HG03432 (cell line): ENCODE measurements at regions not wholly inside any gene's neighbourhood (a gene's known extent, or its start where the extent isn't known, plus 50 kb on each side); places are given as distances from the start of the nearest gene placed in this dataset.
A peak's percentile ranks its signal among the peaks of the same experiment; 100 is the strongest.
"Not testable (repeated sequence)": the region's sequence is repeated elsewhere in the genome, so short reads cannot be mapped to it uniquely, and the experiment has no call there.

ENCODE experiments used
- ATAC-seq: cut with Tn5 transposase; IDR thresholded peaks from one replicate; pipeline ENCODE4 v1.9.1; 2021; ENCODE audit warnings: mild to moderate bottlenecking, moderate library complexity; ENCODE audit not compliant: unreplicated experiment

GRCh38 chr11:87971354-87971753, 203.9 kb downstream of the RAB38 start:
- no peak for ATAC-seq

GRCh38 chr11:87970762-87971161, 204.5 kb downstream of the RAB38 start:
- no peak for ATAC-seq

DNA sequence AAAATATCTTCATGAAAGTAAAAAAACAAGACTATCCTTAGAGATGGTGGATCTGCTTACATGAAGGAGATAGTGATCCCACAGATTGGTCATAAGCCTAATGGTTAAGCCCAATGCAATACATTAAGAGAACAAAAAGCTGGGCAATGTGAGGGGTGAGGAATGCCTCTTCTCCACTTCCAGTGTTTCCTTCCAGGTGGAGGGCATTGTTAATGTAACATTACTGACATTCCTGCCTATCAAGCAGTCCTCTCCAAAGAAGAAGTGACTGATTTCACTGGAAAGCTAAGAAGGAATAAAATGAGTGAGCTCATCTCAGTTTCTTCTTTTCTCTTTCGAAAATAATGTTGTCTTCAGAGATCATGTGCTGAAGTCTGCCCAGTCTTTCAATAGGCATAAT, 207.8 kb downstream of the RAB38 start:
- ATAC-seq = no peak

GRCh38 chr11:87966694-87967093, 208.5 kb downstream of the RAB38 start:
- no peak for ATAC-seq

GRCh38 chr11:87966216-87966615, 209.0 kb downstream of the RAB38 start:
- ATAC-seq = no peak

DNA sequence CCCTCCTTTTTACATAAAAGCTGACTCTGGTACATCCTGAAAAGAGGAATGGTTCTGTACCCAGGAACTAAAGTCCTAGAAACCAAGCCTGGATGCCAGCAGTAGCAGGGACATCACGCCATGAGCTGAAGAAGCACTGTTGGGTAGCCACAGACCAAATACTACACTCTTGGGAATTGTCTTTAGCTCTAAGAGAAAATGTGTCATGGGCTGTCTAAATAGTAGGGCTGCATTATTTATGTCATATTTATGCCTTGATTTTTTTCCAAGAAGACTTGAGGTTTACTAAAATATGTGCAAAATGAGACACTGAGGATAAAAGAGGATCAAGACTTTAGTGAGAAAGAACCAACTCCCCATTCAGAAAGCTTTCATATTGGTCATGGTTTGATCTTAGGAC, 213.6 kb downstream of the RAB38 start:
- no peak for ATAC-seq

DNA sequence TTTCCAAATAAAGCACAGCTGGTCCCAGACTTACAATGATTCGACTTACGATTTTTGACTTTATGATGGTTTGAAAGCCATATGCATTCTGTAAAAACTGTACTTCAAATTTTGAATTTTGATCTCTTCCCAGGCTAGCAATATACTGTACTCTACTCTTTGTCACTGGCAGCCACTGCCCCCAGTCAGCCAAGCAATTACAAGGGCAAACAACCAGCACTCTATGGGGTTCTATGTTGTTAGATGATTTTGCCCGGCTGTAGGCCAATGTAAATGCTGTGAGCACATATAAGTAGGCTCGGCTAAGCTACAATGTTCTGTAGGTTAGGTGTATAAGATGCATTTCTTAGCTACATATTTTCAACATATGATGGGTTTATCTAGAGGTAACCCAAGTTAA, 217.3 kb downstream of the RAB38 start:
- no peak for ATAC-seq

GRCh38 chr11:87954476-87954875, 220.8 kb downstream of the RAB38 start:
- no peak for ATAC-seq

- ATAC-seq = no peak
These were observed 232.5 kb downstream of the RAB38 start for GRCh38 chr11:87942786-87943185.

DNA sequence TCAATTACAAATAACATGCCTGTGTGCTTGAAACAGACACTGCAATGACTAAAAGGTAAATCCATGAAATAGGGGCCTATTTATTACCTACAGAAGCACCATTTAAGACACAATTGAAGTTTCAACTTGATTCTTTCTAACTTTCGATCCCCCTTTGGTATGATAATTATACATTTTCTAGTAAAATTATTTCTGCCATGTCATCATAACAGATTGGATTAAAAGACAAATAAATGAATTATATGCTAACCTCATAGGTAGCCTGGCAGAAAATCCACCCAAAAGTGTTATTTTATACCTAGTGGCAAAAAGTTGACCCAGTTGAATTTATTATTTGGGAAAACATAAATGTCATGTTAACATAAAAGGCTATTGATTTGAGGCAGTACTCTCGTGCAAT, 241.1 kb downstream of the RAB38 start:
- ATAC-seq = no peak

DNA sequence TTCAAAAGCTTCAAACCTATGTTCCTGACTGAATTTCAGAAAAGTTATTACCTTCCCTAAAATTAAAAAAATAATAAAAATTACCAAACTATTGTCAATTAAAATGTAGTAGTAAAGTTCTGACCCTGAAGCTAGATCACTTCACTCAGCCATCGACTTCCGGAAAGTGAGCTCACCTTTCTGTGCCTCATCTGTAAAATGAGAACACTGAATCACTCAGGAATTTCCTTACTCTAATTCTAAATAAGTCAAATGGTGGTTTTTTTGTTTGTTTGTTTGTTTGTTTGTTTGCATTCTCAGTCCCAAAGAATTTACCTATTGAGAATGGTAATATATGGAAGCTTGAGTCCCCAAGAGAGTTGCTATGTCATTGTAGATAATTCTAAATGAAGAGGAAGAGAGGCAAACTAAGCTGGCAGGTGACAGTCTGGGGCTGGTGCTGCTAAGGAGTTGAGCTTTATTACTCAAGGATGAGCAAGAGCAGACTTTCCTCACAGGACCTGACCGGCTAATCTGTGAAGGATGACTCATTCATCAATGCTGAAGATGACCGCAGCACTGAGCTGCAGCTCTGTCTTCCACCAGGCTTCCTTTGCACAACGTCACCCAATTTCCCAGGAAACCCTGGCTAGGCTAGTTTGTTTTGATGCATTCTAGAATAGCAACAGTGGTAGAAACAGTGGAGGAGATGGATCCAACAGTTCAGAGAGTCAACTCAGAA, 248.8 kb downstream of the RAB38 start:
- peak; percentile 69 for ATAC-seq

- no peak for ATAC-seq
These were observed 251.1 kb downstream of the RAB38 start for GRCh38 chr11:87924125-87924524.

DNA sequence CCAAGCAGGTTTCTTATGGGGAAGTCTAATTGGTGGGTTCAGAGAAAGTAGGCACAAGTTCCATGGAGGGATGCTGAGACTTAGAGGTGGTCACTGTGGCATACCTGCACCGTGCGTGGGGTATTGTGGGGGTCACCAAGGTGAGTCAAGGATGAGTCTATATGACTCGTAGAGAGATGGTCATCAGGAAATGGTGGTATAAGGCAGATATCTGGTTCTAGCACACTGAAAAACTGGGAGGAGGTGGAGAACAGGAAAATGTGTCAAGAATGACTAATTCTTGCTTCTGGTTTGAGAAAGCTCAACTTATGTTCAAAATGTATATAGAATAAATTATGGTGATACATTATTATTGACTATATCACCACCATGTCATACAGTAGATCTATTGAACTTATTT, 258.1 kb downstream of the RAB38 start:
- no peak for ATAC-seq

DNA sequence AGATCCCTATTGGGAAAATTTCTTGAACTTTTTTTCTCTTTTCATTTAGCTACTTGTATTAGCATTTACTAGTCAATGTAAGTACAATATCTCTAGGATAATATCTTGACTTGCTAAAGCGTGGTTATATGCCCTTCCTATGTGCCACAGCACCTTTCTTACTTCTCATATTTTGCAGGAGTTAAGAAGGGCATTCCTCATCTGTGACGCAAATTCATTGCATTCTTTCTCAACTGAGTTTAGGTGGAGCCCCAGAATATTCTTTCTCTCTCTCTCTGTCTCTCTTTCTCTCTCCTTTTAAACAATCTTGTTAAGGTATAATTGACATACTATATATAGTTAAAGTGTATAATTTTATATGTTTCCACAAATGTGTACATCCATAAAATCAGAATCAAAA, 266.1 kb downstream of the RAB38 start:
- ATAC-seq = no peak

GRCh38 chr11:87908086-87908485, 267.2 kb downstream of the RAB38 start:
- no peak for ATAC-seq

DNA sequence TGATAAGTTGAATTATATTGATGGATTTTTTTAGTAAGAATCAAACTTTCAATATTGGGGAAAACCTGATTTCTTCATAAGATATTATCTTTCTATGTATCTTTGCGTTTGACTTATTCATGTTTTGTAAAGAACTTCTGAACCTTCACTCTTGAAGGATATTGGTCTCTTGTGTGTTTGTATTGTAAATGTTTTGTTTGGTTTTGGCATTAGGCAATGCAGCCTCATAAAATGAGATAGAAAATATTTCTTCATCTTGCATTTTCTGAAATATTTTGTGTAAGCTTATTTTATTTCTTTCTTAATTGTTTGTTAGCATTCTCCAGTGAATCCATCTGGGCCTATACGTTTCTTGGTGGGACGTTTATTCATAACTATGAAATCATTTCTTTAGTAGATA, 271.9 kb downstream of the RAB38 start:
- ATAC-seq = no peak

DNA sequence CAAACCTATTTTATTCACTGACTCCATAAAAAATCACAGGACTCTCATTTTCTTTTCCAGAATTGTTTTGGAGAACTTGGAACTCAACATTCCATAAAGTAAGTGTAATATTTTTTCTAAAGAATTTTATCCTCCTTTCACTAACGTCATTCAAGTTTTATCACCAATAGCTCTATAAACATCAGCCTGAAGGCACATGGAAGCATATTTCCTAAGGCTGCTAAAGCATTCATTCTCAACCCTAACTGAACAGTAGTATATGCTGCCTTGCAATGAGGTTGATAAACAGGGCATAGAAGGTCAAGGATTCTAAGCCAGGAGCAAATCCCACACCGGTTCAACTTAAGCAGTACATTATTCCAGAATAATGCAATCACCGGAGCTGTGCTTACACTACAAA, 273.9 kb downstream of the RAB38 start:
- ATAC-seq = no peak

GRCh38 chr11:87897921-87898320, 277.3 kb downstream of the RAB38 start:
- no peak for ATAC-seq

- ATAC-seq = no peak
These were observed 278.2 kb downstream of the RAB38 start for GRCh38 chr11:87897071-87897470.

- ATAC-seq = no peak
These were observed 280.3 kb downstream of the RAB38 start for GRCh38 chr11:87894961-87895360.

GRCh38 chr11:87892291-87892690, 283.0 kb downstream of the RAB38 start:
- ATAC-seq = no peak

DNA sequence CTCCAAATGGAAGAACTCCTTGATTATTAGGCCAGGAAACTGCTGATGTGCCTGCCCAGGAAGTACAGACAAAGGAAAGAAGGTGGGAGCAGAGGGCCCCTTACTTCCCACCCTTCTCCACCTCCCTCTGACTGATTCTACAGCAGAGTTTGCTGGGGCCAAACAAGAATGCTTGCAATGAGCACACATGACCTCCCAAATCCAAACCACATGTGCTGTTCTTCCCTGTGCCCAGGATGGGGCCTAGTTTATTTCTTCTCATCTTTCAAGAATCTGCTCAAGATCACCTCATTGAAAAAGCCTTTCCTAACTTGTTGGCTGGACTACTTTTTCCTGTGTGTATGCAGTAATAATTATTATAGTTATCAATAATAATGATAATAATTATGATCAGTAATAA, 286.1 kb downstream of the RAB38 start:
- ATAC-seq = no peak

GRCh38 chr11:87885084-87885483, 290.2 kb downstream of the RAB38 start:
- not testable (repeated sequence) for ATAC-seq
